Urinary bladder (tissue), 3 donors: ENCODE measurements at regions not wholly inside any gene's neighbourhood (a gene's known extent, or its start where the extent isn't known, plus 50 kb on each side); places are given as distances from the start of the nearest gene placed in this dataset.

ENCODE experiments used
- DNase-seq: peaks from one replicate; pipeline ENCODE4 v3.0.0-alpha.2; 2015; ENCODE audit errors: extremely low spot score
- H3K27ac ChIP-seq: one replicate; pipeline ENCODE4 v1.5.1; 2013; ENCODE audit warnings: low read depth, mild to moderate bottlenecking, moderate library complexity
- H3K36me3 ChIP-seq: one replicate; pipeline ENCODE4 v1.6.1; 2013; ENCODE audit warnings: mild to moderate bottlenecking, moderate library complexity; ENCODE audit not compliant: insufficient read depth
- H3K4me1 ChIP-seq: one replicate; pipeline ENCODE4 v1.6.1; 2013; ENCODE audit warnings: mild to moderate bottlenecking, moderate library complexity; ENCODE audit not compliant: insufficient read depth
- H3K4me3 ChIP-seq: one replicate; pipeline ENCODE4 v1.5.1; 2013; ENCODE audit warnings: low read depth, low read length
- WGBS: extraction: QIAGEN DNeasy Blood & Tissue Kit; methylation state at CpG from one replicate; pipeline ENCODE4 v1.1.7; 2013; 5-methylcytosine and 5-hydroxymethylcytosine counted together
- donor health status: healthy with polysubstance abuse.
- donor health status: healthy.

- Histone ChIP-seq H3K27ac (no peak overlapping the region), H3K4me1 (no peaks in the 10 kb centered on the region), H3K4me3 (no peak overlapping the region), H3K36me3 (no peaks in the 10 kb centered on the region)
- whole genome bisulfite sequencing = 36% methylated on average over 5 of the region's 5 CpGs
- no peak for DNase-seq
These were observed 377.3 kb downstream of the LNPK start for GRCh38 chr2:175624785-175625184.

GRCh38 chr2:175624211-175624761 lies 377.8 kb downstream of the LNPK start:
- no peak overlapping the region for H3K27ac ChIP-seq
- peak; percentile 51 for DNase-seq
- no peak overlapping the region for H3K4me3 ChIP-seq
- no peaks in the 10 kb centered on the region for H3K36me3 ChIP-seq
- H3K4me1 ChIP-seq = no peaks in the 10 kb centered on the region

DNA sequence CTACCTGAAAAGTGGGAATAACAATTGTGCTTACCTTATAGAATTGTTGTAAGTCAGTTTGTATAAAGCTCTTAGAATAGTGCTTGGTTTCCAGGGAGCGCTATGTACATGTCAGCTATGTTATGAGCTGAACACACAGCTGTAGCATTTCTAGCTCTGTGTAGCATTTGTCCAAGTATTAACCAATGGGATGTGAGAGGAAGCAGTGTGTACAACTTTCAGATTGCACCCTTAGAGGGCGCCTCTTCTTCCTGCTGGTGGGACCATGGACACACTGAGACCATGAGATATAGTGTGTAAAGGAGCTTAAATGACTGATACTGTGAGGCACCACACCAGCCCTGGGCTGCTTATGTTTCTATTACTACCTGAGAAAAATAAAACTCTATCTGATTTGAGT lies 380.2 kb downstream of the LNPK start:
- Histone ChIP-seq H3K36me3 (no peaks in the 10 kb centered on the region), H3K4me1 (no peaks in the 10 kb centered on the region), H3K4me3 (no peak overlapping the region), H3K27ac (no peak overlapping the region)
- 85% methylated on average over 2 of the region's 2 CpGs for WGBS
- DNase-seq = no peak

GRCh38 chr2:175620106-175620505 lies 382.0 kb downstream of the LNPK start:
- no peaks in the 10 kb centered on the region for H3K36me3 ChIP-seq
- no peaks in the 10 kb centered on the region for H3K4me1 ChIP-seq
- no peak overlapping the region for H3K27ac ChIP-seq
- DNase-seq = peak; percentile 79
- H3K4me3 ChIP-seq = no peak overlapping the region
- 18% methylated on average over 2 of the region's 2 CpGs for WGBS

DNA sequence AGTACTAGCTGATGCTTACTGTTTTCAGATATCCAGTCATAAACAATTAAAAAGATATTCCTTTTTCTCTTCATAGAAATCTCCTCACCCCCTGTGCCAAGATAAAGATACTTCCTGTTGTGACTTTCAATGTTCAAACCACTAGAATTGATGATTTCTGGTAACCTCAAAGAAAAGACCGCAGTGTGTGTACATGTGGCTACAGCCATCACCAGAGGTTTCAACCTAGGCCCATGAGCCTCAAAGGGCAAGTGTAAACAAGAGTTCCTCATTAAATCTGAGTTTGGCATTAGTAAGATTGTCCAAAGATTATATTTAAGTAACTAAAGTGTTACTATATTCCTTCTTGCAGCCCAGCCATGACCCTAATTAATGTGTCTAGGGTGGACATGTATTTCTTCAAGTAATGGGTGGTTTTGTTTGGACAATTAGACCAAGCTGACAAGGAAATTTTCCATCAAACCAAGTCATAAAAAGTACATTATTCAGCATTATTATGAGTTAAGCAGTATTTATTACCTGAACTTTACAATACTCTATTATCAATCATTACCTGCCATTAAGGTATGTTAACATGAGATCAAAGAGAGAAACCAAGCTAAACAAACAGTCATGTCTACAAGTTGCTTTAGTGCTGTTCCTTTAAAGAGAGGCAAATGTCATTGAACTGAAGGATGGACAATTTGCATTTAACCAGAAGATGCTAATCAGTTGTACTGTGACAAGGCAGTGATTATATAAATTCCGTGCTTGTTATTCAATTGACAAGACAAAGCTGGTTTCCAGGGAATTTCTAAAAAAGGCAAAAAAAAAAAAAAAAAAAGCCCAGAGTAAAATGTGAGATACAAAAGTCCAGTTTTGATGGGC lies 382.7 kb downstream of the LNPK start:
- Histone ChIP-seq H3K36me3 (no peaks in the 10 kb centered on the region), H3K27ac (no peak overlapping the region), H3K4me1 (no peaks in the 10 kb centered on the region), H3K4me3 (no peak overlapping the region)
- 56% methylated on average over 2 of the region's 2 CpGs for WGBS
- no peak for DNase-seq

- H3K4me1 ChIP-seq = no peaks in the 10 kb centered on the region
- no peak overlapping the region for H3K4me3 ChIP-seq
- no peaks in the 10 kb centered on the region for H3K36me3 ChIP-seq
- 62% methylated on average over 6 of the region's 6 CpGs for WGBS
- no peak overlapping the region for H3K27ac ChIP-seq
- DNase-seq = no peak
These were observed 389.8 kb downstream of the LNPK start for GRCh38 chr2:175612280-175612679.

DNA sequence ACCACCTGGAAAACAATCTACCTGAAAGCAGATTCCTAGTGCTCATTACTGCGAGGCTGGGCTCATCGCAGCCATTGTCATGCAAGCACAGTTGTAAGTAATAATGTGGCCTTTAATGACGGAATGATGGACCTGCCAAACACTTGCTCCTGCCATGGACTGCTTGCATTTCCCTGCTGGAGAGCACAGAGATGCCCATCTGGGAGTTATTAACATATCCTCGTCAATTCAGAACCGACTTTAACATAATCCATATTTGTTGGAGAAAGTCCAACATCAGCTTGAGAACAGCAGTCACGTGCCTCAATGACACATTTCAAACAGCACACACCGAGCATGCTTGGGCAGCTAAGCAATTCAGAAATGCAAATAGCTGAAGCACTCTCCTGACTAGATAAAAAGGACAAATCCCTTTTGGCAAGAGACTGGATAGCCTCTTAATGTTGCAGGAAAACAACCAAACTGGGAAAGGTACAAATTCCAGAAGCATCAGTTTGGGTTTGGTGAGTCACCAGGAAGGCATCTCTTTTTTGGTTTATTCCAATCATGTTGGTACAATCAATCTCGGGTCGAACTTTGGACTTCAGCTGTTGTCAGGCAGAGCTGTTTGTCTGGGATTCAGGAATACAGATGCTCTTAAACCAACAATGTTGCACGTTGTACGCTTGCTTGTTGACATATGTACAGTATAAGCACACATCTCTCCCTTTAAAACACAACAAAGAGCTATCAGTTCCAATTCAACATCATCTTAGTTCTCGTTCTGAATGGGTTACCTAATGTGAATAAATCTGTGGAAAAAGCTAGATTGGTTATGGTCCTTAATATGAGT lies 395.8 kb downstream of the LNPK start:
- no peaks in the 10 kb centered on the region for H3K36me3 ChIP-seq
- no peaks in the 10 kb centered on the region for H3K4me1 ChIP-seq
- WGBS = 45% methylated on average over 12 of the region's 12 CpGs
- no peak for DNase-seq
- H3K4me3 ChIP-seq = no peak overlapping the region
- H3K27ac ChIP-seq = no peak overlapping the region

GRCh38 chr2:175605640-175606009 lies 396.4 kb downstream of the LNPK start:
- 54% methylated on average over 5 of the region's 5 CpGs for WGBS
- no peak overlapping the region for H3K4me3 ChIP-seq
- no peak overlapping the region for H3K27ac ChIP-seq
- no peak for DNase-seq
- no peaks in the 10 kb centered on the region for H3K36me3 ChIP-seq
- H3K4me1 ChIP-seq = no peaks in the 10 kb centered on the region

- no peak for DNase-seq
- 77% methylated on average over 1 of the region's 1 CpG for WGBS
- no peaks in the 10 kb centered on the region for H3K4me1 ChIP-seq
These were observed 400.1 kb downstream of the LNPK start for GRCh38 chr2:175601969-175602368.

DNA sequence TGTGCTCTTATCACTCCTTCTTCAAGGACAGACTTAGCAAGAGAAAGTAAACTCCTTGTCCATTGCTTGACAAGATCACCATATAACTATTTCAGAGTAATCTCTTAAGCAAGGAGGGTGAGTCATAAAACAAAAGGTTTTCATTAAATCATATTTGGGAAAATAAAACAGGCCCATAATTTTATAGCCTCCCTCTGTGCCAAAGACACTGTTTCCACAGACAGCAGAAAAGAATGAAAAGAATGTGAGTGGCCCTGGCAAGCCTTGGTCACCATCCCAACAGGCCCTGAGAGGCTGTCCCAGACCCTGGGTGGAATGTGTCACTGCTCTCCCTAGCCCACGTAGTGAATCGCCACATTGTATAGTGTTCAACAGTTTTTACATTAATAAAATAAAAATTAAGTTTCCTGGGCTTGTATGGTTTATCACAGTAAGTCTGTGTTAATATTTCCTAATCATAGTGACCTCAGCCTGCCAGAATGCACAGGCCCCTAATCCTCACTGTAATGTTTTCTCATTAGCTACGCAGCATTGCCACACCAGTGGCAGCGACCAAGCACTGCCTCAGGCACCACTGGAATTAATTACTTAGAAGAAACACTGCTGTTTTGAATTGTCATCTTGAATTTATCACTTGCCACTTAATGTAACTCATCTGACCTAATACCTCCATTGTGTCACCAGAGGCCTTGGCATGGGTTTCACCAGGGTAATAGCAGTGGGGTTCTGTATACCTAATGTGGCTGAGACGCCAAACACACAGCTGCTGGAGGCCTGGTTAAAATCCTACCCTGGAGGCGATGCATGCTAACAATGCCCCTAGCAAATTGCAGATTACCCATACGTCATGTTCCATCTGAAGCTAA lies 401.9 kb downstream of the LNPK start:
- 64% methylated on average over 7 of the region's 7 CpGs for WGBS
- Histone ChIP-seq H3K4me1 (no peaks in the 10 kb centered on the region), H3K27ac (no peak overlapping the region), H3K4me3 (no peak overlapping the region), H3K36me3 (peaks cover 2% of the 10 kb centered on the region)
- no peak for DNase-seq

More at GRCh38 chr2:175601969-175602368, 400.1 kb downstream of the LNPK start:
- Histone ChIP-seq H3K36me3 (peaks cover 2% of the 10 kb centered on the region), H3K4me3 (no peak overlapping the region), H3K27ac (no peak overlapping the region)

DNA sequence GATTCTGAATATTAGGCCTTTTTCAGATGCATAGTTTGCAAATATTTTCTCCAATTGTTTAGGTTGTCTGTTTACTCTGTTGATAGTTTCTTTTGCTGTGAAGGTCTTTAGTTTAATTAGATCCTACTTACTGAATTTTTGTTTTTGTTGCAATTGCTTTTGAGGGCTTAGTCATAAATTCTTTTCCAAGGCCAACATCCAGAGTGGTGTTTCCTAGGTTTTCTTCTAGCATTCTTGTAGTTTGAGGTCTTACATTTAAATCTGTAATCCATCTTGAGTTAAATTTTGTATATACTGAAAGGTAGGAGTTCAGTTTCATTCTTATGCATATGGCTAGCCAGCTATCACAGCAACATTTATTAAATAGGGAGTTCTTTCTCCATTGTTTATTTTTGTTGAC lies 404.8 kb downstream of the LNPK start:
- H3K4me3 ChIP-seq = no peak overlapping the region
- no peaks in the 10 kb centered on the region for H3K4me1 ChIP-seq
- peaks cover 2% of the 10 kb centered on the region for H3K36me3 ChIP-seq
- no peak for DNase-seq
- H3K27ac ChIP-seq = no peak overlapping the region

GRCh38 chr2:175595139-175595538 lies 406.9 kb downstream of the LNPK start:
- peaks cover 2% of the 10 kb centered on the region for H3K36me3 ChIP-seq
- no peak overlapping the region for H3K27ac ChIP-seq
- H3K4me1 ChIP-seq = no peaks in the 10 kb centered on the region
- DNase-seq = no peak
- no peak overlapping the region for H3K4me3 ChIP-seq
- WGBS = 95% methylated on average over 4 of the region's 4 CpGs
